IPS DF 6.9 (cell line): ENCODE measurements at regions not wholly inside any gene's neighbourhood (a gene's known extent, or its start where the extent isn't known, plus 50 kb on each side); places are given as distances from the start of the nearest gene placed in this dataset.

Source experiments
- DNase-seq: peaks from one replicate; pipeline ENCODE4 v3.0.0-alpha.2; 2013; ENCODE audit warnings: low read depth, low spot score
- H3K27ac ChIP-seq: one replicate; pipeline ENCODE4 v1.5.1; 2013; ENCODE audit warnings: low read length, control low read depth
- H3K27me3 ChIP-seq: 2 replicates; pipeline ENCODE4 v1.6.1; 2013; ENCODE audit warnings: mild to moderate bottlenecking, low read length; ENCODE audit not compliant: control insufficient read depth, insufficient read depth
- H3K36me3 ChIP-seq: 2 replicates; pipeline ENCODE4 v1.6.1; 2013; ENCODE audit warnings: low read length; ENCODE audit not compliant: control insufficient read depth, insufficient read depth
- H3K4me1 ChIP-seq: 2 replicates; pipeline ENCODE4 v1.6.1; 2013; ENCODE audit warnings: low read length; ENCODE audit not compliant: control insufficient read depth, insufficient read depth
- H3K4me3 ChIP-seq: 2 replicates; pipeline ENCODE4 v1.5.1; 2013; ENCODE audit warnings: mild to moderate bottlenecking, low read length
- H3K9me3 ChIP-seq: 2 replicates; pipeline ENCODE4 v1.6.1; 2013; ENCODE audit warnings: low read length, inconsistent platforms; ENCODE audit not compliant: control insufficient read depth, insufficient read depth
- WGBS: extraction: QIAGEN DNeasy Blood & Tissue Kit; methylation state at CpG from one replicate; pipeline ENCODE4 v1.1.7; 2013; ENCODE audit warnings: mixed read lengths, missing lambda C conversion rate; ENCODE audit not compliant: insufficient read length, insufficient coverage; 5-methylcytosine and 5-hydroxymethylcytosine counted together

DNA sequence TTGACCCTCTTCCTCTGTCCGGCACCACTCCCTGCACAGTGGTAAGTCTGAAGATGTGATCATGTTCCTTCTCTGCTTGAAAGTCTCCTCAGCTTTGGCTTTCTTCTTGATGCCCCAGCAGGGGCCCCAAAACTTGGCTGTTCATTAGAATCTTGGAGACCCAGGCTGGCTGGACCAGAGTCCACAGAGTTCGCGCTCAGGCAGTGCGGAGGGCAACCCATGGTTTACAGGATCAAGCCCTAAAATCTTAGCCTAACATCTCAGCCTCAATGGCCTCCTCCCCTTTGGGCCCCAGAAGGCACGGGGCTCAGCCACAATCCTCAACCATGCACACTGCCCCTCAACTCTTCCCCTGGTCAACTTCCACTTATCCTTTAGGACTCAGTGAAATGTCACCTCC lies 72.9 kb upstream of the GTSF1L start:
- H3K27me3 ChIP-seq: no peaks in the 10 kb centered on the region; the same call in 1 of the 2 replicates
- no peak for DNase-seq
- H3K4me3 ChIP-seq: no peak overlapping the region
- no peaks in the 10 kb centered on the region for H3K36me3 ChIP-seq
- no peaks in the 10 kb centered on the region for H3K9me3 ChIP-seq
- H3K4me1 ChIP-seq: no peaks in the 10 kb centered on the region
- no CpG with 5 or more reads among the region's 5 CpGs for WGBS
- no peak overlapping the region for H3K27ac ChIP-seq

DNA sequence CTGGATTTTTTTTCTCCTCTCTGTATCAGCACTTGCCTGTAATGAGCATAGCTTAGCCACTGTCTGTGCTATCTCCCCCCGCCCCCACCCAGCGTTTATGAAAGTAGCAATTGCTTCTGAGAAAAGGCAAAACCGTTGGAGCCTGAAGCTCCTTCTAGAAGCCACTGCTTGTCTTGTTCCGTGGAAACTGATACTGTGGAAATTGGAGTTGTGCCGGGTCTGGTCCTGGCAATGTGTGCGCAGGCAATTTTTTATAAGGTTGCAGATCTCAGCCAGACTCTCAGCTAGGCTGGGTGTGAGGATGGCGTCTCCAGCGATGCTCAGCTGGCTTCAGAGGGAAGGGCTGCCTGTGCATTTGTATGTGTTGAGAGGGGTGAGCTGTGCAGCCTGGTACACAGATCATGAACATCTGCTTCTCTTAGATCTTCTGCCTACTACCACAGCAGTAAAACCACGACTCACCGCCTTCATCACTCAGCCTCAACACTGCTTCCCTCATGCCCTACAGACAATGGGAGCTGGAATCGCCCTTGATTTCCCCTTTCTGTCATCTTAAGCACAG lies 72.4 kb upstream of the GTSF1L start:
- WGBS: no CpG with 5 or more reads among the region's 11 CpGs
- no peak overlapping the region for H3K4me3 ChIP-seq
- H3K9me3 ChIP-seq: no peaks in the 10 kb centered on the region
- H3K36me3 ChIP-seq: no peaks in the 10 kb centered on the region
- H3K4me1 ChIP-seq: no peaks in the 10 kb centered on the region
- no peak for DNase-seq
- no peak overlapping the region for H3K27ac ChIP-seq
- no peaks in the 10 kb centered on the region; the same call in 1 of the 2 replicates for H3K27me3 ChIP-seq

DNA sequence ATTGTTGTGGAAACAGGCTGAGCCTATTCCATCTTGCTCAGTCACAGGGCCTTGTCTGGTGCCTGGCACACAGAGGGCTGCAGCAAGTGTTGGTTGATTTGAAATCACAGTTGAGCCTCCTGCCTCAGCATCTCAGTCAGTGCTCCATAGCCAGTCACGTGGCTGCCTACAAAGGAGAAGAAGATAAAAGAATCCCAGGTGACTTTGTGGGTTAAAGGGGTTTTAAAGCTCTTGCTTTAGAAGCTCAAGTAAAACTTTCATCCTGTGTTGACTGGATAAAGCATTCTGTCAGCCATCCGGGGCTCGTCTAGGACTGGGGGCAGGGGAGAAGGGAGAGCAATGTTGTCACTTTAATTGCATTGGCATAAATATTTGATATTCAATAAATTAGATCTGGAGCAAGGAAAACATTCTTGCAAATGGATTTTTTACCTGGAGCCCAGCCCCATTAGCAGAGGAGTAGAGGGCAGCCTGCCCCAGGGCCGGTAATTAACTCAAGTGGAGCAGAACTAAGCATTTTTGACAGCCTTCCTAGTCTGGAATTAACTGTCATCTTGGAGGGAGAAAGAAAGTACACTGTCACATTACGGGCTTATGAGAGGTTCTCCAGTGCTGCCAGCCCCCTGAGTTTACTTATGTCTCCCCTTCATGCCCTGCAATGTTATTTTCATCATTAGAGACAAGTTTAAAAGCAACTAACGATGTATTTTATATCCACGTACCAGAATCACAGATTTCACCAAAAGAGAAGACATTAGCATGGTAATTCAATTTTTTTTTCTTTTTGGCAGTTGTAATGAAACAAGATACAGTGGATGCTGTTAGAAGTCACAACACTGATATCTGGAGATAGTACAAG lies 71.7 kb upstream of the GTSF1L start:
- H3K27ac ChIP-seq: no peak overlapping the region
- no CpG with 5 or more reads among the region's 7 CpGs for WGBS

DNA sequence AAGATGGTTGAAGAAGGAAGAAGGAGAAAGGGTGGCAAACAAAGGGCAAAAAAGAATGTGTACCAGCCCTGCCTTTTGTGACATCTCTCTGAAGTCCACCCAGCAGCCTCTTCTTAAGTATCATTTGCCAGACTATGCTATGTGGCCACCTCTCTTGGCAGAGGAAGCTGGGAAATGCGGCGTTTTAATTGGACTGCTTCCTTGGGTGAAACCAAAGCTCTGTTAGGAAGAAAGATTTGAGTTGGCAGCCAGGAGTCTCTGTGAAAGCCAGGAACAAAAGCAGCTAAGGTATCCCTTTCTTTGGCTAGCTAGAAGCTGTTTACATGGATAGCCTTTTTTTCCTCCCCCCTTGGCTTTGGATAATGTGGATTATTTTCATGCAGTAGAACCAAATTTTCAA lies 67.5 kb upstream of the GTSF1L start:
- Histone ChIP-seq H3K4me3 (no peak overlapping the region), H3K36me3 (no peaks in the 10 kb centered on the region), H3K27ac (no peak overlapping the region), H3K27me3 (no peaks in the 10 kb centered on the region), H3K4me1 (no peaks in the 10 kb centered on the region), H3K9me3 (no peaks in the 10 kb centered on the region)
- DNase-seq: no peak
- no CpG with 5 or more reads among the region's 2 CpGs for WGBS

More for the DNA sequence above, 71.7 kb upstream of the GTSF1L start:
- Histone ChIP-seq H3K36me3 (no peaks in the 10 kb centered on the region), H3K4me1 (no peaks in the 10 kb centered on the region), H3K4me3 (no peak overlapping the region), H3K9me3 (no peaks in the 10 kb centered on the region), H3K27me3 (no peaks in the 10 kb centered on the region; the same call in 1 of the 2 replicates)
- DNase-seq: no peak

DNA sequence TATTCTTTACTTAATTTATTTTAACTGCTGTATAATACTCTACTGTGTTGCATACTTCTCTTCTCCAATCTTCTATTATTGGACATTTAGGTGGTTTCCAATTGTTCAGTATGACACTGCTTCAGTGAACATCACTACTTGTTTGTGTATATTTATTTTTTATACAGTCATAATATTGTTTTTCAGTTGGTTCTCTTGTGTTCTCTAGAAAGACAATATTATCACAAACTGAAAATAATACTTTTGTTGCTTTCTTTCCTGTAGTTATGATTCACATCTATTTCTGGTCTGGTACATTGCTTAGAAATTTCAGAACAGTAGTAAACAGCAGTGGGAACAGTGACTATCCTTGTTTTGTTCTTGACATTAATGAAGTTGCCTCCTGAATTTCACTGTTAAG lies 62.8 kb upstream of the GTSF1L start:
- H3K27ac ChIP-seq: no peak overlapping the region
- no peaks in the 10 kb centered on the region for H3K4me1 ChIP-seq
- no peaks in the 10 kb centered on the region for H3K9me3 ChIP-seq
- H3K4me3 ChIP-seq: no peak overlapping the region
- DNase-seq: no peak
- no peaks in the 10 kb centered on the region for H3K27me3 ChIP-seq
- no peaks in the 10 kb centered on the region for H3K36me3 ChIP-seq

DNA sequence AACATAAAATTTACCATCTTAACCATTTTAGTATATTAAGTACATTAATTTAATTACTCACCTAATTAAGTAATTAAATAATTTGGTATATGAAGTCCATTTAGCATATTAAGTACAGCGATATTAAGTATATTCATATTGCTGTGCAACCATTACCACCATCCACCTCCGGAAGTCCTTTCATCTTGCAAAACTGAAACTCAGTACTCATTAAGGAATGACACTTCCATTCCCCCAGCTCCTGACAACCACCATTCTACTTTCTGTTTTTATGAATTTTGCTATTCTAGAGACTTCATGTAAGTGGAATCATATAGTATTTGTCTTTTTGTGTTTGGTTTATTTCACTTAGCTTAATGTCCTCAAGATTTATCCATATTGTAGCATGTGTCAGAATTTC lies 61.1 kb upstream of the GTSF1L start:
- H3K27ac ChIP-seq: no peak overlapping the region
- no peaks in the 10 kb centered on the region for H3K36me3 ChIP-seq
- DNase-seq: no peak
- H3K4me3 ChIP-seq: no peak overlapping the region
- no peaks in the 10 kb centered on the region for H3K4me1 ChIP-seq
- WGBS: no CpG with 5 or more reads among the region's 2 CpGs
- H3K27me3 ChIP-seq: no peaks in the 10 kb centered on the region
- no peaks in the 10 kb centered on the region for H3K9me3 ChIP-seq

DNA sequence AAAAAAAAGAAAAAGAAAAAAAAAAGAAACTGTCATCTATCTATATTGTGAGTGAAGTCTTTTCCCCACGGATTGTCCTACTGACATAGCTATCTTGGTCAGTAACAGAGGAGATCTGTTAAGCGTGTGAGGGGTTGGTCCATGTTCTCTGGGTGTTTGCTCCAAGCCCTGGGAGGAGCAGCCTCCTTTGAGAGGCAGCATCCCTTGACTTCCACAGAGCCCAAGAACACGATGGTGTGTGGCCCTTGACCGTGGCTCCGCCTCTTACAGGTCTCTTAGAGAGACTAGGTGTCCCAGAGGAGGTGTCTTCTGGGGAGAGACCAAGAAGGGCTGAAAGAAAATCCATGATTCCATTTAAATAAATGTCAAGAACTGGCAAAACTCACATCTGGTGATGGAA lies 60.1 kb upstream of the GTSF1L start:
- H3K9me3 ChIP-seq: no peaks in the 10 kb centered on the region
- no peak overlapping the region for H3K27ac ChIP-seq
- DNase-seq: no peak
- H3K4me1 ChIP-seq: no peaks in the 10 kb centered on the region
- no peaks in the 10 kb centered on the region for H3K36me3 ChIP-seq
- H3K27me3 ChIP-seq: no peaks in the 10 kb centered on the region
- no peak overlapping the region for H3K4me3 ChIP-seq
- WGBS: no CpG with 5 or more reads among the region's 5 CpGs

DNA sequence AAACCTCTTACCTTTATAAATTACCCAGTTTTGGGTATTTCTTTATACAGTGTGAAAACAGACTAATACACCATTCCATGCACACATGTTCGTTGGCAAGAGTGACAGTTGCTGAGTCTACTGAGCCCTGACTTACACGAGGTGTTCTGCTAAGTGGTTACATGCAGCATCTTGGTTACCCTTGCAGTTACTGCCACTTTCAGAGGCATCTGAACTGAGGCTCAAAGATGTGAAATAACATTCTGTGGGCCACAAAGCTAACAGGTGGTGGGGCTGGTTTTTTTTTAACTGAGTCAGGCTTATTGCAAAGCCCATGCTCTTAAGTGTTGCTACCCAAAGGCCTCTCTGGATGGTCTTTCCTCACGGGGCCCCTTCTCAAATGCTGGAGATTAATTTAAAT lies 54.4 kb upstream of the GTSF1L start:
- no peaks in the 10 kb centered on the region for H3K36me3 ChIP-seq
- no peaks in the 10 kb centered on the region for H3K9me3 ChIP-seq
- no peaks in the 10 kb centered on the region for H3K4me1 ChIP-seq
- H3K4me3 ChIP-seq: no peak overlapping the region
- H3K27ac ChIP-seq: no peak overlapping the region
- no peaks in the 10 kb centered on the region for H3K27me3 ChIP-seq
- no peak for DNase-seq
- WGBS: no CpG with 5 or more reads among the region's 3 CpGs

DNA sequence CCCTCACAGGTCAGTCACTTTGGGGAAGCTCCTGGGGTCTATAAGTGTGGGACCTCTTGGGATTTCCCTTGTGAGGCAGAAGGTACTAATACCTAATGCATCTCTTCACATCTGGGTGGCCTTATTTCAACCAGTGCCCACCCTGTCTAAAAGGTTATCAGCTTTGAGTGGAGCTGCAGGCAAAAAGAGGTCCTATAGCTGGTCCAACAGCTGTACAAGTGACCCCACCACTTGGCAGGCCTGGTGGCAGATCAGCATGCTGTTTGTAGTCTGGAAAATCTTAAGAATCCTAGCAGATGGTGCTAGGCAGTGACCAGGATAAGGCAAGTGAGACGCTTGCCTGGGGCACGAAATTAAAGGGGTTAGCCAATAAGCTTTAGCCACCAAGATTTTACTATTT lies 51.6 kb upstream of the GTSF1L start:
- H3K27ac ChIP-seq: no peak overlapping the region
- DNase-seq: no peak
- no peaks in the 10 kb centered on the region for H3K36me3 ChIP-seq
- H3K27me3 ChIP-seq: no peaks in the 10 kb centered on the region
- no CpG with 5 or more reads among the region's 2 CpGs for WGBS
- H3K9me3 ChIP-seq: no peaks in the 10 kb centered on the region
- H3K4me3 ChIP-seq: no peak overlapping the region
- H3K4me1 ChIP-seq: no peaks in the 10 kb centered on the region

DNA sequence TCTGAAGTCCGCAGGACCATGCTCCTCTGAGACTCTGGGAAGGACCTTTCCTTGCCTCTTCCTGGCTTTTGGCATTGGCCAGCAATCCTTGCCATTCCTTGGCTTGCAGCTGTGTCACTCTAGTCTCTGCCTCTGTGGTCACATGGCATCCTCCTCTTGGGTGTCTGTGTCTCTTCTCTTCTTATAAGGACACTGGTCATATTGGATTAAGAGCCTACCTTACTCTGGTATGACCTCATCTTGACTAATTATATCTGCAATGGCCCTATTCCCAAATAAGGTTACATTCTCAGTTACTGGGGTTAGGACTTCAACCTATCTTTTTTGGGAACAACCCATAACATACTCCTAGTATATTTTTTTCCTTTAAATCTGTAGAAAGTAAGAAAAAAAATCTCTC lies 49.9 kb upstream of the GTSF1L start:
- H3K9me3 ChIP-seq: no peaks in the 10 kb centered on the region
- H3K36me3 ChIP-seq: no peaks in the 10 kb centered on the region
- WGBS: no CpG with 5 or more reads among the region's 1 CpG
- no peak for DNase-seq
- H3K27me3 ChIP-seq: no peaks in the 10 kb centered on the region
- no peaks in the 10 kb centered on the region for H3K4me1 ChIP-seq
- H3K4me3 ChIP-seq: no peak overlapping the region
- H3K27ac ChIP-seq: no peak overlapping the region
